SK-N-MC (cell line): ENCODE measurements at regions not wholly inside any gene's neighbourhood (a gene's known extent, or its start where the extent isn't known, plus 50 kb on each side); places are given as distances from the start of the nearest gene placed in this dataset.

Source experiments
- EZH2 ChIP-seq: fragments of 200-600 bp; sonication (generic); IDR thresholded peaks from one replicate; pipeline ENCODE4 v1.6.1; 2017; ENCODE audit warnings: antibody characterized with exemption
- POLR2AphosphoS5 ChIP-seq: IDR thresholded peaks from 2 replicates; pipeline ENCODE4 v1.6.1; 2012; ENCODE audit warnings: mild to moderate bottlenecking, low read depth, low read length, borderline replicate concordance

GRCh38 chr20:47982574-47983360 is 197.5 kb upstream of the SULF2 start:
- TF ChIP-seq EZH2 (no peak), POLR2AphosphoS5 (no peak)
